Tibial artery (tissue), 4 donors: ENCODE measurements at regions not wholly inside any gene's neighbourhood (a gene's known extent, or its start where the extent isn't known, plus 50 kb on each side); places are given as distances from the start of the nearest gene placed in this dataset.

Experiments used
- DNase-seq, 2 donors: peaks; one replicate each; pipeline ENCODE4 v3.0.0-alpha.2; 2019
- H3K27ac ChIP-seq, 2 donors: fragments of 200-600 bp; sonication (generic) in 1 of 2; 1 replicate in 1 of 2; 2 replicates in 1 of 2; pipeline ENCODE4 v1.5.1; 2018 to 2019; ENCODE audit warnings: mild to moderate bottlenecking in 1 of 2
- H3K27me3 ChIP-seq, 2 donors: fragments of 200-600 bp; sonication (generic) in 1 of 2; one replicate each; pipeline versions ENCODE4 v1.5.1 to v1.6.0; 2016 to 2019
- H3K36me3 ChIP-seq, 3 donors: fragments of 200-600 bp; sonication (generic) in 2 of 3; one replicate each; pipeline ENCODE4 v1.5.1; 2016 to 2019; ENCODE audit warnings: mild to moderate bottlenecking in 2 of 3
- H3K4me1 ChIP-seq, 4 donors: fragments of 200-600 bp; sonication (generic) in 2 of 4; 1 replicate in 3 of 4; 2 replicates in 1 of 4; pipeline ENCODE4 v1.5.1; 2016 to 2019
- H3K4me3 ChIP-seq, 2 donors: fragments of 200-600 bp; sonication (generic) in 1 of 2; 1 replicate in 1 of 2; 2 replicates in 1 of 2; pipeline ENCODE4 v1.5.1; 2018 to 2019; ENCODE audit warnings: mild to moderate bottlenecking in 2 of 2
- H3K9me3 ChIP-seq, 3 donors: fragments of 200-600 bp; sonication (generic) in 1 of 3; one replicate each; pipeline ENCODE4 v1.5.1; 2016 to 2019
- CTCF ChIP-seq, 2 experiments: fragments of 200-600 bp in 1 of 2; fragments of 450-650 bp in 1 of 2; IDR thresholded peaks; one replicate each; pipeline ENCODE4 v1.5.1; 2017 to 2019; ENCODE audit warnings: antibody characterized with exemption in 2 of 2, mild to moderate bottlenecking in 1 of 2, moderate library complexity in 1 of 2
- intact Hi-C: fragments of 100-400 bp; cut with DNase I; formaldehyde crosslinking; loops from one replicate; pipeline ENCODE4 v1.15.0; 2023; ENCODE audit warnings: low total_unique reads

- no peak for DNase-seq
- intact Hi-C loops, result no loop called here
- no peaks in the 10 kb centered on the region for H3K4me1 ChIP-seq
- H3K27ac ChIP-seq, result no peak overlapping the region
- H3K27me3 ChIP-seq, result no peaks in the 10 kb centered on the region
- peaks cover 0 to 26% (median 14%) of the 10 kb centered on the region in 3 donors for H3K9me3 ChIP-seq
- H3K36me3 ChIP-seq, result no peaks in the 10 kb centered on the region
- no peak overlapping the region for H3K4me3 ChIP-seq
- TF ChIP-seq CTCF (IDR thresholded peaks at IDR 0.05), result no peak
Measured at GRCh38 chr2:145960479-145961163, 1440.7 kb upstream of the ZEB2 start.

GRCh38 chr2:145958611-145959010 lies 1438.7 kb upstream of the ZEB2 start:
- H3K27me3 ChIP-seq, result no peaks in the 10 kb centered on the region
- DNase-seq, result no peak
- H3K9me3 ChIP-seq, result peaks cover 0 to 40% (median 15%) of the 10 kb centered on the region in 3 donors
- H3K36me3 ChIP-seq, result no peaks in the 10 kb centered on the region
- no peak for TF ChIP-seq CTCF (IDR thresholded peaks at IDR 0.05)
- H3K4me1 ChIP-seq, result no peaks in the 10 kb centered on the region
- intact Hi-C loops, result no loop called here
- H3K27ac ChIP-seq, result no peak overlapping the region
- H3K4me3 ChIP-seq, result no peak overlapping the region

GRCh38 chr2:145957929-145958328 lies 1438.0 kb upstream of the ZEB2 start:
- H3K9me3 ChIP-seq, result peaks cover 0 to 44% (median 15%) of the 10 kb centered on the region in 3 donors
- no peak overlapping the region for H3K4me3 ChIP-seq
- no peak for DNase-seq
- intact Hi-C loops, result no loop called here
- H3K36me3 ChIP-seq, result no peaks in the 10 kb centered on the region
- H3K4me1 ChIP-seq, result no peaks in the 10 kb centered on the region
- no peak for TF ChIP-seq CTCF (IDR thresholded peaks at IDR 0.05)
- H3K27me3 ChIP-seq, result no peaks in the 10 kb centered on the region
- H3K27ac ChIP-seq, result no peak overlapping the region

GRCh38 chr2:145939949-145940348 lies 1420.0 kb upstream of the ZEB2 start:
- no peak overlapping the region for H3K4me3 ChIP-seq
- peaks cover 0 to 13% (median 0%) of the 10 kb centered on the region in 3 donors for H3K9me3 ChIP-seq
- no peak for TF ChIP-seq CTCF (IDR thresholded peaks at IDR 0.05)
- H3K27ac ChIP-seq, result no peak overlapping the region
- no peak for DNase-seq
- no peaks in the 10 kb centered on the region for H3K27me3 ChIP-seq
- intact Hi-C loops, result no loop called here
- no peaks in the 10 kb centered on the region for H3K4me1 ChIP-seq
- H3K36me3 ChIP-seq, result no peaks in the 10 kb centered on the region

- no peak for DNase-seq
- Histone ChIP-seq H3K27ac (no peak overlapping the region), H3K9me3 (no peaks in the 10 kb centered on the region), H3K27me3 (no peaks in the 10 kb centered on the region), H3K36me3 (no peaks in the 10 kb centered on the region), H3K4me3 (no peak overlapping the region), H3K4me1 (peaks cover 0 to 4% (median 0%) of the 10 kb centered on the region in 4 donors)
- TF ChIP-seq CTCF (IDR thresholded peaks at IDR 0.05), result no peak
- intact Hi-C loops, result no loop called here
Measured at GRCh38 chr2:145935016-145935415, 1415.1 kb upstream of the ZEB2 start.
